Stimulated activated effector memory CD8-positive, alpha-beta T cell treated with anti-CD3 and anti-CD28 coated beads, Interleukin-12 subunit alpha, Interleukin-12 subunit beta, amount 100 ng/mL, for 72 hours (primary cell): ENCODE measurements at regions not wholly inside any gene's neighbourhood (a gene's known extent, or its start where the extent isn't known, plus 50 kb on each side); places are given as distances from the start of the nearest gene placed in this dataset.

ENCODE experiments used
- ATAC-seq: fragments of 150-1000 bp; cut with Tn5 transposase; 2 replicates; pipeline ENCODE4 v1.10.0; 2021
- DNase-seq, 2 donors: peaks; one replicate each; pipeline ENCODE4 v3.0.0; 2021 to 2022; ENCODE audit warnings: low spot score in 2 of 2
- H3K27ac Mint-ChIP-seq: one replicate; pipeline ENCODE4 v1.8.0; 2022; ENCODE audit warnings: mild to moderate bottlenecking, mixed read lengths
- H3K36me3 Mint-ChIP-seq: one replicate; pipeline ENCODE4 v1.8.0; 2022; ENCODE audit warnings: mild to moderate bottlenecking, mixed read lengths
- H3K4me1 Mint-ChIP-seq: one replicate; pipeline ENCODE4 v1.8.0; 2022; ENCODE audit warnings: mixed read lengths
- H3K4me3 Mint-ChIP-seq: one replicate; pipeline ENCODE4 v1.8.0; 2022; ENCODE audit warnings: mild to moderate bottlenecking, mixed read lengths
- H3K9me3 Mint-ChIP-seq: one replicate; pipeline ENCODE4 v1.8.0; 2022; ENCODE audit warnings: mixed read lengths

- H3K27ac Mint-ChIP-seq = no peak overlapping the region
- H3K4me3 Mint-ChIP-seq = no peak overlapping the region
- ATAC-seq (no peak), DNase-seq (no peak)
- peaks cover 16% of the 10 kb centered on the region for H3K9me3 Mint-ChIP-seq
- no peaks in the 10 kb centered on the region for H3K36me3 Mint-ChIP-seq
- H3K4me1 Mint-ChIP-seq = no peaks in the 10 kb centered on the region
These were observed 269.7 kb upstream of the ZNF521 start for GRCh38 chr18:25621682-25622081.

DNA sequence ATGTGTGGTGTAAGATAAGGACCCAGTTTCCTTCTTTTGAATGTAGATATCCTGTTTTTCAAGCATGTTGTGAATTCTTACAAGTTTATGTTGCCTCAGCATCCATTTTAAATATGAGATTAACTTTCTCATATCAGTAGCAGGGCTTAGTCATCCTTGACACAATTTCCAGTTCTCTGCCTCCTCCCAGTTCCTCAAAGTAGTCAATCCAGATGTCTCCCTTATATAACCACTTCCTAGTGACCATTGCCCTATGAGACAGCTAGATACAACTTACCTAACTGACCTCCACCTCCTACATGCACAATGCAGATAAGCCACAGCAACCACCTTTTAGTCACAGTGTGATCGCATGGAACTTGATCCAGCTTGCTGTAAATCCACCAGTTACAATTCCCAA is 269.2 kb upstream of the ZNF521 start:
- Mint-ChIP-seq H3K4me3 (no peak overlapping the region), H3K36me3 (no peaks in the 10 kb centered on the region), H3K9me3 (peaks cover 13% of the 10 kb centered on the region), H3K4me1 (no peaks in the 10 kb centered on the region), H3K27ac (no peak overlapping the region)
- DNase-seq (no peak), ATAC-seq (no peak)

DNA sequence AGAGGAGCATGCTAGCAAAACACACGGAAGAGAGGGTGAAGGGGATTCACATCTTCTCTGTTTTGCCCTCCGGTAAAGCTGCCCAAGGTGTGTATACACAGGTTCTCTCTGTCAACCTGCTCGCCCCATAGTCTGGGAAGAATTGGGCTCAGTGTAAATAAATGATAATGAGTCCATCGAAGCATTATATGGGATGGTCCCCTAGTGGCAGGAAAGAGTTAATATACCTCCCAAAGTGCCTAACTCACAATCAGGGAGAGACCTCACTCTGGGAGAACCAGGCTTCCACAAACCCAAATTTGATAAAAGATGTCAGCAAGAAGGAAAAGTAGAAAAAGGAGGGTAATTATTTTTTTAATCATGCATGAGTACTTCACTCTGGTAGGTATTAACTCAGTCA is 262.2 kb upstream of the ZNF521 start:
- Mint-ChIP-seq H3K4me3 (no peak overlapping the region), H3K4me1 (no peaks in the 10 kb centered on the region), H3K27ac (no peak overlapping the region), H3K9me3 (peaks cover 3% of the 10 kb centered on the region), H3K36me3 (no peaks in the 10 kb centered on the region)
- ATAC-seq (no peak), DNase-seq (no peak)

- DNase-seq (no peak), ATAC-seq (no peak)
- H3K4me3 Mint-ChIP-seq = no peak overlapping the region
- no peak overlapping the region for H3K27ac Mint-ChIP-seq
- H3K9me3 Mint-ChIP-seq = peaks cover 3% of the 10 kb centered on the region
- H3K36me3 Mint-ChIP-seq = no peaks in the 10 kb centered on the region
- no peaks in the 10 kb centered on the region for H3K4me1 Mint-ChIP-seq
These were observed 260.5 kb upstream of the ZNF521 start for GRCh38 chr18:25612466-25612865.

- Mint-ChIP-seq H3K36me3 (no peaks in the 10 kb centered on the region), H3K27ac (no peak overlapping the region), H3K9me3 (peaks cover 3% of the 10 kb centered on the region), H3K4me1 (no peaks in the 10 kb centered on the region), H3K4me3 (no peak overlapping the region)
- ATAC-seq = no peak
- no peak for DNase-seq
These were observed 256.1 kb upstream of the ZNF521 start for GRCh38 chr18:25608091-25608490.

- Mint-ChIP-seq H3K9me3 (peaks cover 10% of the 10 kb centered on the region), H3K4me1 (no peaks in the 10 kb centered on the region), H3K36me3 (no peaks in the 10 kb centered on the region), H3K27ac (no peak overlapping the region), H3K4me3 (no peak overlapping the region)
- no peak for DNase-seq
- peak; percentile 43 for ATAC-seq
These were observed 253.1 kb upstream of the ZNF521 start for GRCh38 chr18:25604894-25605597.

GRCh38 chr18:25604196-25604893 is 252.4 kb upstream of the ZNF521 start:
- H3K27ac Mint-ChIP-seq = no peak overlapping the region

GRCh38 chr18:25599443-25599842 is 247.5 kb upstream of the ZNF521 start:
- Mint-ChIP-seq H3K4me3 (no peak overlapping the region), H3K27ac (no peak overlapping the region), H3K36me3 (no peaks in the 10 kb centered on the region), H3K9me3 (peaks cover 7% of the 10 kb centered on the region), H3K4me1 (no peaks in the 10 kb centered on the region)
- ATAC-seq = no peak
- no peak for DNase-seq

More at GRCh38 chr18:25604196-25604893, 252.4 kb upstream of the ZNF521 start:
- no peaks in the 10 kb centered on the region for H3K36me3 Mint-ChIP-seq
- DNase-seq = no peak
- no peaks in the 10 kb centered on the region for H3K4me1 Mint-ChIP-seq
- H3K9me3 Mint-ChIP-seq = peaks cover 7% of the 10 kb centered on the region
- no peak for ATAC-seq
- no peak overlapping the region for H3K4me3 Mint-ChIP-seq

DNA sequence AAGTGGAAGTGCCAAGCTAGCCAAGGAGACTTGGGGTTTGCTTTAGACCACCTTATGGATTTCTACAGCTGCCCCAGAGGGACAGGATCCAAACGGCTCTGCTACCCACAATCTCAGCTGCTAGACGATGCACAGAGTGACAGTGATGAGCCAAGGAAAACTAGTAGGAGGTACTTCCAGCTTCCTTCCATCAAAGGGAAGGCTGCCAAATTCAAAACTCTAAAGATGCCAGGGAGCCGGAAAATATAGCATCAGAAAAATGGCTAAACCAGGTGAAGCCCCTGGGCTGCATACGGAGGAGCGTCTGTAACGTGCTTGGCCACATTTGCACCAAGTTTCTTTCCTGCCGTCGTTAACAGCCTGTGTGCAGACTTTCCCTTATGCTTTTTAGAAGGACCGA is 245.5 kb upstream of the ZNF521 start:
- Mint-ChIP-seq H3K27ac (no peak overlapping the region), H3K4me3 (no peak overlapping the region), H3K9me3 (peaks cover 7% of the 10 kb centered on the region), H3K4me1 (no peaks in the 10 kb centered on the region), H3K36me3 (no peaks in the 10 kb centered on the region)
- no peak for DNase-seq
- no peak for ATAC-seq

GRCh38 chr18:25595274-25596060 is 243.5 kb upstream of the ZNF521 start:
- H3K27ac Mint-ChIP-seq = no peak overlapping the region
- no peaks in the 10 kb centered on the region for H3K4me1 Mint-ChIP-seq
- no peaks in the 10 kb centered on the region for H3K9me3 Mint-ChIP-seq
- H3K4me3 Mint-ChIP-seq = no peak overlapping the region
- DNase-seq (no peak), ATAC-seq (no peak)
- H3K36me3 Mint-ChIP-seq = no peaks in the 10 kb centered on the region

GRCh38 chr18:25594351-25594750 is 242.4 kb upstream of the ZNF521 start:
- no peak overlapping the region for H3K4me3 Mint-ChIP-seq
- DNase-seq = no peak
- no peaks in the 10 kb centered on the region for H3K9me3 Mint-ChIP-seq
- no peaks in the 10 kb centered on the region for H3K4me1 Mint-ChIP-seq
- no peak overlapping the region for H3K27ac Mint-ChIP-seq
- ATAC-seq = no peak
- H3K36me3 Mint-ChIP-seq = no peaks in the 10 kb centered on the region

DNA sequence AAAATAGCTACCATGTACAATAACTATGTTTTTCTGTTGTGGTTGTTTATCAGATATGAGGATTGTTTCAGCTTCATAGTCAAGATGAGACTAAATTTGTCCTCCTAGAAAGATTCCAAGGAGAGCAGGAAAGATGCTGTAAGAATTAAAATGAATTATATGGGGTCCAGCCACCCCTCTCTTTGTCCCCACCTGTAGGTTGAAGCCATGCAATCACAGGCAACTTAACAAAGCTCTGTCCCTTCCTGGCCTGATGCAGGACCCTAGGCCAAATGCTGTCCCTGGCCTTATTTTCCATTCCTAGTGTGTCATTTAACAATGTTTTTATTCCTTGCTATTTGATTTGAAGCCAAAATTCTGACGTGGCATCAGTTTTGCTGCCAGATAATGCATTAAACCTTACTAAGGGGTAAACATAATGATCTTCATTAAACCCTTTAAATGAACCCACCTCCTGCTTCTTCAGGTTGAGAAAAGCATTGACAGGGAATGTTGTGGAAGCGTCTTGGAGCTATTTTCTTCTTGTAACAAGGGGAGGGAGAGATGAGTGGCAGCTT is 240.9 kb upstream of the ZNF521 start:
- DNase-seq = no peak
- H3K9me3 Mint-ChIP-seq = peaks cover 3% of the 10 kb centered on the region
- no peaks in the 10 kb centered on the region for H3K36me3 Mint-ChIP-seq
- no peak for ATAC-seq
- H3K4me1 Mint-ChIP-seq = no peaks in the 10 kb centered on the region
- no peak overlapping the region for H3K27ac Mint-ChIP-seq
- no peak overlapping the region for H3K4me3 Mint-ChIP-seq

DNA sequence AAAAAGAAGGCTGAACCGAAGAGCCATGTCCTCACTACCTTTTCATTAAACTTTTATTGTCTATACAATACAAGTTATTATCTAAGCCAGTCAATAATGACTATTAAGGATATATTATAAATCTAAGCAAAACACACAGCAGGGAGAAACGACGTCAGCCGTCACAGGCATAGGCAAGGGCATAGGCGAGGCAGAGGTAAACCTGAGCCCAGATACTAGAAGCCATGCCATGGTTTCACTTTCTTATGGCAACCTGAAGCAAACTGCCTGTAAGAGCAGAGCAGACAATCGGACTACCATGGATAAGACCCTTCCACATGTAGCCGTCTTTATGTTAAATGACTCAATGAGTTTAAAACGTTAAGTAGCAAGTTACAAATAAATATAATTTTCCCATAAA is 238.5 kb upstream of the ZNF521 start:
- DNase-seq = no peak
- H3K27ac Mint-ChIP-seq = no peak overlapping the region
- no peak overlapping the region for H3K4me3 Mint-ChIP-seq
- no peak for ATAC-seq
- peaks cover 6% of the 10 kb centered on the region for H3K9me3 Mint-ChIP-seq
- no peaks in the 10 kb centered on the region for H3K4me1 Mint-ChIP-seq
- H3K36me3 Mint-ChIP-seq = no peaks in the 10 kb centered on the region

DNA sequence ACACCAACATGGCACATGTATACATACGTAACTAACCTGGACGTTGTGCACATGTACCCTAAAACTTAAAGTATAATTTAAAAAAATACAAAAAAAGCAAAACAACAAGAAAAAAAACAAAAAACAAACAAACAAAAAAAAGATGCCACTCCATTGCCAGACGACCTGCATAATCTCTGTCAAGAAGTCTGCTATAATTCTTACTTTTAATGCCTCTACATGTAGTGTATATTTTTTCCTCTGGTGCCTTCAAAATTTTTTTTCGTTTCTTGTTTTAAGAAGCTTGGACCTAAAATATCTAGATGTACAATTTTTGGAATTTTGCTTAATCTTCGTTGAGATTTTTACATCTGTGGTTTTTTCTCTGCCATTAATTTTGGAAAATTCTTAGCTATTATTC is 235.6 kb upstream of the ZNF521 start:
- Mint-ChIP-seq H3K4me1 (no peaks in the 10 kb centered on the region), H3K27ac (no peak overlapping the region), H3K4me3 (no peak overlapping the region), H3K36me3 (no peaks in the 10 kb centered on the region), H3K9me3 (peaks cover 6% of the 10 kb centered on the region)
- no peak for ATAC-seq
- no peak for DNase-seq

DNA sequence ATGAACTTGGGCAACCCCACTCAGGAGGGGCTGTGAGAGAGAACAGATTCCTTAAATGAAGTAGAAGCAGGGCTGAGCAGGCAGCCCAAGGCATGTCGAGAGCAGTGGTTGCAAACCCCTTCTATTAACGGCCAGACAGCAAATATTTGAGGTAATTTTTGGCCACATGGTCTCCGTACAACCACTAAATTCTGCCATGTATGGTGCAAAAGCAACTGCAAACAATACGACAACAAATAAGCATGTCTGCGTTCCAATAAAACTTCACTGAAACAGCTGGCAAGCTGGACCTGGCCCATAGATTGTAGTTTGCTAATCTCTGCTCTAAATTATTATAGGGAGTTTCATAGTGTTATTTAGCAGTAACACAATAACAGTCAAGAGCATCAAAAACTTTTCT is 217.0 kb upstream of the ZNF521 start:
- Mint-ChIP-seq H3K9me3 (peaks cover 7% of the 10 kb centered on the region), H3K36me3 (no peaks in the 10 kb centered on the region), H3K4me1 (no peaks in the 10 kb centered on the region), H3K4me3 (no peak overlapping the region), H3K27ac (no peak overlapping the region)
- DNase-seq (no peak), ATAC-seq (no peak)
